NCI-H146 treated with DMSO at 0.1 percent for 48 hours (cell line): ENCODE measurements at regions not wholly inside any gene's neighbourhood (a gene's known extent, or its start where the extent isn't known, plus 50 kb on each side); places are given as distances from the start of the nearest gene placed in this dataset.

Source experiments
- DNase-seq: peaks from one replicate; lab custom pipeline; 2025; ENCODE audit not compliant: unreplicated experiment; lab: John Stamatoyannopoulos, UW

DNA sequence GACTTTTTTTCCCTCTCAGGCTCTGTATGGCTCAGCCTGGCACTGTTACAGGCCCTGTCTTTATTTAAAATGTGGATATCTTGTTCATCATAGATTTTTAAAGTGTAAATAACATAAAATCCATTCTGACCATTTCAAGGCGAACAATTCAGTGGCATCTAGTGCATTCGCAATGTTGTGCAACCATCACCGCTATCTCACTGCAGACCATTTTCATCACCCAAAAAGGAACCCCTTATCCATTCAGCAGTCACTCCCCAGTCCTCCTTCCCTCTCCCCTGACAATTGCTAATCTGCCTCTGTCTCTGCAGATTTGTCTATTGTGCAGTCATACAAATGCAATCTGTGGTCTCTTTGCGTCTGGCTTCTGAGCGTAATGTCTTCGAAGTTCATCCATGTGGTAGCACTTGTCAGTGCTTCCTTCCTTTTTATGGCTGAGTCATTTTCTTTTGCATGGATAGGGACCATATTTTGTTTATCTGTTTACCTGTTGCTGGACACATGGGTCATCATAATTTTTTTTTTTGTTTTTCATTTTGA is 148.8 kb upstream of the LHX5 start:
- DNase-seq, result no peak

DNA sequence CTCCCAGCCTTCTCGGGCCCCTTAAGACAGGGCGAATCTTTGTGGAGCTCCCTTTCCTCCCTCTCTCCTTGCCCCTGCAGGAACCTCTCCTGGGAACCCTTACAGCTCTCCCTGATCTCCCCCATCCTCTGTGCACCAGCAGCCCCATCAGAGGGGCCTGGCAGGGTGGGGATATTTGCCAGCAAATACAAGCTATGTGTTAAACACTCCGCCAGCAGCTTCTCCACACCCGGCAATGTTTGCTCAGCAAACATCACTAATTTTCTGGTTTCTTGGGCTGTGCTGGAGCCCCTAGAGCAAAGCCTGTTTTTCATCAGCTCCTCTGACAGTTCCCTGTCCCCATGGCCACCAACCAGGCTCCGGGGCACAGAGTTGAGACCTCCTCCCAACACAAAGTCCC is 147.5 kb upstream of the LHX5 start:
- DNase-seq, result no peak

DNA sequence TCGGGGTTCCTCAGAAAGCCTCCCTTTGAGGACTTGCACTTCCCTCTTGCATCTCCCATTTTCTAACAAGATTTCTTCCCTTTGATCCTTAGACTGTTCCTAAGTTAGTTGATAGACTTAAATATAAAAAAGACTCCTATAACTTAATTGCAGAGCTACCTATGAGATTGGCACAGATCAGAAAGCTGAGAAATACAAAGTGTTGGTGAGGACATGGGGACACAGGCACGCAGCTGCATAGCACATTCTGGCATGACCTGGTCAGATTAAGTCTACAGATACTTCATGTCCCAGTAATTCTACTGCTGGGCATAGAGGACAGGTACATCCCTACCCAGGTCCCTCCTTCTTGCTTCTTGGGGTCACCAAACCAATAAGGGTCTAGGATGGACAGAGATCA is 141.7 kb upstream of the LHX5 start:
- DNase-seq, result no peak

DNA sequence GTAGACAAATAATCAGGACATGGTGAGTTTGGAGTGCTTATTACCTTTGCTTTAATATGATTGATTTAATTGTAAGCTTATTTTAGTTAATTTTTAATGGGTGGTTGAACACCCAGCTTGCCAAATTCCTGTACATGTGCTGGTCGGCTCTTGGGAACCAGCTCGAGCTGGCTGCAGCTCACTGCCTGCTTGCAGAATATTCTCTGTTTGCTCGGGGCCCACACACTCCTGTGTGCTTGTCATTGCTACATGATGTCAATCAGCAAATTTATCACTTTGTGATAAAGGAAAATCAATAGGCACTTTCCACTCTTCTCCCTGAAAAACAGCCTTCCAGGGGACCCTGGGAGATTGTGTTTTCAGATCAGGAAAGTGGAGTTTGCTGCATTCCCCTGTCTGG is 141.1 kb upstream of the LHX5 start:
- no peak for DNase-seq

DNA sequence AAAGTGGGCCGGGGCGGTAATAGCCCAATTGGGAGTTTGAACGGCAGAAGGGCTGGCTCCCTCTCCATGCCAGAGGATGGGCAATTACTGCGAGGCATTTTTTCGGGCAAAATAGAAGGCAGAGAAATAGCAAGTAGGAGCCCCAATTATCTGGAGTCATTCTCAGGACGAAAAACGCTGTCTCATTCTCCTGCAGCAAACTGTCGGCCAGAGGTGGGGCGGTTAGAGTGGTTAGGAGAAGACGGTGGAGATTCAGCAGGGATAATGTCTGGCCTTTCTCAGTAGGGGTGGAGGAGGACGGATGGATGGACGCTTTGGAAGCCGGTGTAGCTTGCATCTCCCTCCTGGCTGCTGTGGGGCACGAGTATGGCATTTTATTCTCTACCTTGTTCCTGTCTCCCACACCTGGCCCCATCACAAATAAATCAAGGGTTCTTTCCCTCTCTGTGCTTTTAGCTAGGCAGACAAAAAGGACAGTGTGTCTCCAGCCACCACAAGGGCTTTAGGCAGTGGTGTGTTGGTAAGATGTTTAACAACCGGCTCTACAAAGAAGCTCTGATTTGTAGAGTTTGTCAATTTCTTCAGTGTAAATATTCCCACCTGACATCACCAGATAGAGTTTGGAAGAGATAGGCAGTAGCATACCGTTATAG is 140.5 kb upstream of the LHX5 start:
- DNase-seq, result no peak

DNA sequence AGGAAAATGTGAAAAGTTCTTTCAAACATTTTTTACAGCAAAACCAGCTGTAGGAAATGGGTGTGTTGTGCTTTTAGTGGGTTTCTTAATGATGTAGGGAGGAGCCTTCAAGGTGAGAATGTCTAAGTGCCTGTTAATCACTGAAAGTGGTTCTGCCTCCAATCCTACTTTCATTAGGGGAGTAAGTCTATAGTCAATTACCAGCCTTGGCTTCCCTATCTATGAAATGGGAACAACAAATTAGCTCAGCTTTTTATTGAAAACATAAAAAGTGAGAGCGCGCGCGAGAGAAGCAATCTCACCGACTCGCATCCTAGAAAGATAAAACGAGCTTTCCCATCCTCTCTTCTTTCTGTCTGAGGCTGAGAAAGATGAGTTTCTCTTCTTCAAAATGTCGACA is 140.0 kb upstream of the LHX5 start:
- DNase-seq, result no peak

DNA sequence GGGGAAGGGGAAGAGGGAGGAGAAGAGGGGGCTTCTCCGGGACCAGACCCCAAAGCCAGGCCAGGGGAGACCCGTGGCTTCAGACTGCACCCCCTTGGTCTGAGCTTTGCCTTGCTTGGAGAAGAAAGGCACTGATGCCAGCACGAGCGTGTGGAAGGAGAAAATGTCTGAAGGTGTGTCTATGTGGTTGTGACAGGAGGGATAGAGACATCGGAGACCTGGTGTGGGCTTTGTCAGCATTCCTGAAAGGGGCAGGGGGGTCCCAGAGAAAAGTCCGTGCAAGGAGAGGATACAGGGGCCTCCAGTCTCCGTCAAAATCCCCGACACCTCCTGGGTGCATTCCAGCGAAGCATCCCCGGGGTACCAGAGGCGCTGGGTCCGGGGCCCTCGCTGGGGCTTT is 139.0 kb upstream of the LHX5 start:
- DNase-seq, result no peak

DNA sequence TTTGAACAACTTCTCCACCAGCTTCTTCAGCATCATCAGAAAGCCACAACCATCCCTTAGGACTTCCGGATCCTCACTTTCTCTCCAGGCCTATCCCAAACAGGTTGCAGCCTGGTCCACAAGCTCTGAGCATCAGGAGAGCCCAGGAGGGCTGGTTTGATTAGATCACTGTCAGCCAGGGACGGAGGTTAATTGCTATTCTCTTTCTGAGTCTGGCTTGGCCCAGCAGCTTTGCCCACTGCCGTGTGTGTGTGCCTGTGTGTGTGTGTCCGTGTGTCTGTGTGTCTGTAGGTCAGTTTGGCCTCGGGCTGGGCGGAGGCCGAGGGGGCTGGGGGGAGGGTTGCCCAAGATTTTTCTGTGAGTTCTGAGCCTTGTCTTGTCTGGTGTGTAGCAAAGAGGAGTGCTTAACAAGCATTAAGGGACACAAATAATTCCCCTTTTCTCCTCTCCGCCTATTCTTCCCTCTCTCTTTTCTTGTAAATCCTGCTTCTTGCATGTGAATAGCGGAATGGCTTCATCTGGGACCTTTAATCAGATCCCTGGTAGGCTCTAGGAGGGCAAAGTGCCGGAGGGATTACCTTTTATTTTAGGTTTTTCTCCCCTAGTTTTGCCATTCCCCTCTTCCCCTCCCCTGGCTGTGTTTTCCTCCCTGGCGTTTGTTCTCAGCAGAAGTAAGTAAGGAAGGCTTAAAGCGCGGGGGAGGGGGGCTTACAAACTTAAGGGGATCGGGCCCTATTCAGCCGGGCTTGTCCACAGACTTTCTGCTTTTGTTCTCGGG is 138.2 kb upstream of the LHX5 start:
- DNase-seq, result no peak

DNA sequence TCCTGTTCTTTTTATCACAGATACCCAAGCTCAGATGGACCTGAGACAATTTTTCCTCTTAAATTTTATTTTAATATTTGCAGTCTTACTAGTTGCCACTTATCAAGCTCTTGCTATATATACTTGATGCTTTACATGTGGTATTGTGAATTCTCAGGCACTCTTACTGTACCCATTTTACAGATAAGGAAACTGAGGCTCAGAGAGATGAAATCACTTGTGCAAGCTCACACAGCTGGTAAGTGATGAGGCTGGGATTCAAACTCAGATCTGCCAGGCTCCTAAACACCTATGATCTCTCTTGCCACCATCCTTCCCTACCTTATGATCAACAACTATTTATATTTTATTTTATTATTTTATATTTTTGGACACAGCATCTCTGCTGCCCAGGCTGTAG is 133.0 kb upstream of the LHX5 start:
- no peak for DNase-seq

DNA sequence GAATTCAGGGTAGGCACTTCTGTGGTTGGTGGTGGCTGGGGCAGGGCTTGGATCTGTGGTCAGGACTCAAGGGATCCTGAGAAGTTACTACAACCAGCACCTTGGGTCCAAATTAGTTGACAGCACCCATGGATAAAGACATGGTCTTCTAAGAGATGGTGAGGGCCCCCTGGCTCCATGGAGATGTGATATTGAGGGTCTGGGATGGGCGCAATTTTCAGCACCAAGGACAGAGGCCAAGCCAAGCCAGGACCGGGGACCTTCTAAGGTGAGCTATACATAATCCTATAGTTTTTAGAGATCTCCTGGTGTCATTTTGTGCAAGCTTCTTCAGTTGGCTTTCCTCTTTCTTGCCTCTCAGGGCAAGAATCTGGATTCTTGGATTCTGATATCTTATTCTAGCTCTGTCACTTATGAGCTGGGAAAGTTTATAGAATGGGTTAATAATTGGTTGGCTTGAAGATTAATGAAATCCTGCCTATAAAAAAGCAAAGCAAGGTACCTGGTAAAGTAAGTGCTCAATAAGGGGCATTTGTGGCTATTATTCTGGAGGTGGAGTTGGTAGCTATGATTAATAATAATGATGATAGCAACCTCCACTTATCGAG is 130.1 kb upstream of the LHX5 start:
- DNase-seq, result no peak

DNA sequence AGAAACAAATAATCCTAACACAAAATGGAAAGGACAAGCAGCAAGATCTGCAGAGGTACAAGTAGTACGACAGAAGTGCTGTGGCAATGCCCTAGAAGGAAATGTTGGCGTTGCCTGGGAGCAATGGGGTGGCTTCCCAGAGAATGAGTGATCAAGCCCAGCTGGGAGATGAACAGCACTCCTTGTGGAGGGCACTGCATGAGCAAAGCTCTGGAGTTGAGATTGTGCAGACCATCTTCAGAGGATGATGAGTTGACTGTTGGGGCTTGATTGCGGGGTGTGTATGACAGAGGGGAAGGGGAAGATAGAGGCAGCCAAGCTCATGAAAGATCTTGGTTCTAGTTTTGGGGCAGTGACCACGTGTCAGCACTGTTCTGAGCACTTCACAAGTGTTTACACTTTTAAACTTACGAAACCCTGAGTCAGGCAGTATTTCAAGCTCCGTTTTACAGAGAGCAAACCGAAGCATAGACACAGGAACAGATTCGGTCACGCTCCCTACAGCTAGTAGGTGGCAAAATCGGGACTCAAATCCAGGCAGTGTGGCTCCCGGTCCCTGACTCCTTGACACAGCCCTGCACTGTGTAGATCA is 127.2 kb upstream of the LHX5 start:
- no peak for DNase-seq

DNA sequence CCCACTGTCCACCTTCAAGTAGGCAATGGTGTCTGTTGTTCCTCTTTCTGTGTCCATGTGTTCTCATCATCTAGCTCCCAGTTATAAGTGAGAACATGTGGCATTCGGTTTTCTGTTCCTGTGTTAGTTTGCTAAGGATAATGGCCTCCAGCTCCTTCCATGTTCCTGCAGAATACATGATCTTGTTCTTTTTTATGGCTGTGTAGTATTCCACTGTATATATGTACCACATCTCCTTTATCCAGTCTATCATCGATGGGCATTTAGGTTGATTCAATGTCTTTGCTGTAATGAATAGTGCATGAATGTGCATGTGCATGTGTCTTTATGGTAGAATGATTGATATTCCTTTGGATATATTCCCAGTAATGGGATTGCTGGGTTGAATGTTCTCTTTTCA is 123.3 kb upstream of the LHX5 start:
- DNase-seq, result no peak

DNA sequence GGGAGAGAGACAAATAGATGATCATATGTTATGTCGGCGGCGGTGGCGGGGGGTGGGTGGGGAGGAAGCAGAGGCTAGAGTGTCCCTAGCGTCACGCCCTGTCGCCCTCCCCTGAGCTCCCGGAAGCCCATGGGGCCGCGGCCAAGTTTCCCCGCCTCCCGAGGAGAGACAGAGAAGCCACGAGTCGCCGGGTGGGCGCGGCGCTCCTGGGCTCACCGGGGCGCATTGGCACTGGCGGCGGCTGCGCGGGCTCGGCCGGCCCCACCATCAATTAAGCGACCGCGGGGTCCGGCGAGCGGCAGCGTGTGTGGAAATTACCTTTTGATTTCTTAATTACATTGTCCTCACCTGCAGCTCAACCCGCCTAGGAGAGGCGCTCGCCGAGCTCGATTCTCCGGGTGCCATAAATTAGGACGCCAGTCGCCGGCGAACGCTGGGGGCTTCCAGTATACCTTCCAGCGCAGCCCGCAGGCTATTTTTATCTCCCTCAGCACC is 119.9 kb upstream of the LHX5 start:
- DNase-seq, result peak; percentile 21

DNA sequence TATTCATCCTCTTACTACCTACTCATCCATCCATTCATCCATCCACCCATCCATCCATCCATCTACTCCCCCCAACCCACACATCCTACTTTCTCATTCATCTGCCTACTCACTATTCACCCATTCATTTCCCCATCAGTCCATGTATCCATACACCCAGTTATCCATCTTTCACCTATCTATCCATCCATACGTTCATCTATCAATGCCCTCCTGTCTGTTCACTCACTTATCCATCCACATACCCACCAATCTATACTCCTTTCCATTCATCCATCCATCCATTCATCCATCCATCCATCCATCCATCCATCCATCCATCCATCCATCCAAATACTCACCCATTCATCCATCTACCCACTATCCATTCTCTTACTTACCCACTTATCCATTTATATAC is 117.8 kb upstream of the LHX5 start:
- no peak for DNase-seq

DNA sequence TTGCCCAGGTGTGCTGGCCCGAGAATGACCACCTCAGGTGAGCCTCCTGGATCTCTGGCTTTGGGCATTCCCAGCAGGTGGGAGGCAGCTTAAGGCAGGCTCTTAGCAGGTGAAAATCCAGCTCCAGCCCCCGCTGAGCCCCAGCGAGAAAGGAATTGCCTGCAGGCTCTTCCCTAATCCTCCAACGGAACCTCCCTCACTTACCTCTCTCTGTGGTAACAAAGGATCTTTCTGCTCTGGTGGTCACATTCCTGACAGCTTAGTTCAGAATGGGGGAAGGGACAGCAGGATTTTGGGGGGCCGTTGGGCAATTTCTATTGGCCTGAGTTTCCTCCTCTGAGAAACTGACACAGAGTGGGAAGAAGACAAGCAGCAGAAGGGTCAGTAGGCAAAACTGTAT is 116.0 kb upstream of the LHX5 start:
- no peak for DNase-seq

DNA sequence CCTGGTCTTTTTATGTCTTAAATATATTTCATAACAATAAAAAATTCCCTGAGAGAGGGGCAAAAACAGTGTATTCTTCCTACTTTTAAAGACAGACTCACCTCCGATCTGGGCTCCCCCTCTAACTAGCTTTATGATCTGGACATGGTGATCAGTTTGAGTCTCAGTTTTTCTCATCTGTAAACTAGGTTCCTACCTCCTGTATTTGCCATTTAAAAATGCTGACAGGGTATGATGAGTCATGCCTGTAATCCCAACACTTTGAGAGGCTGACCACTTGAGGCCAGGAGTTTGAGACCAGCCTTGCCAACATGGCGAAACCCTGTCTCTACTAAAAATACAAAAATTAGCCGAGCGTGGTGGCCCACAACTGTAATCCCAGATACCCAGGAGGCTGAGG is 114.8 kb upstream of the LHX5 start:
- no peak for DNase-seq

DNA sequence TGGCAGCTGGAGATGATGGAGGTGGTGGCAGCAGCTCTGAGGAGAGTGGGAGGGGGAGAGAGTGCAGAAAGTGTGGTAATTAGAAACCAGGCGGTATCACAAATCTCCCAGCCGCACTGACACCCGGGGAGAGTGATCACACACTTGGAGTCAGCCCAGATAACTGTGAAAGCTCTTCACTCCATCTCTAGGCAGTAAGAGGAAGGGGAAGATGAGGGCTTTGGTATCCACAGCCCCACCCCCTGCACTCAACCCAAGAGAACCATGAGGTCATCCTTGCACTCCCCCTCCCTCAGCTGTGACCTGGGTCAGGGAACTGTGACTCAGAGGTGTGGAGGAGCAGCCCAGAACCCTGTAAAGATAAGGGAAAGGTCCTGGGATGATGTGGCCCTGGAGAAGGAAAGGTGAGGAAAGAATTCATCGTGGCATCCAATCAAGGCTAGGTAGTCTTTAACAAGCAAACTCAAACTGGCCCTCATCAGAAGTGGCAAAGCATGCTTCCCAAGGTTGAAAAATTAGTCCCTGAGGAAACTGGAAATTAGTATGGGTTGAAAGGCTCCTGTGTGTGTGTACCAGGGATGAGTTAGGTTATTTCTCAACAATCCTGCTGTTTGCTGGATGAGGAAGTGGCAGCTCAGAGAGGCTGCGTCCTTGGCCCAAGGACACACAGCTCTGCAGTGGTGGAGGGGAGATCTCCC is 111.0 kb upstream of the LHX5 start:
- no peak for DNase-seq

DNA sequence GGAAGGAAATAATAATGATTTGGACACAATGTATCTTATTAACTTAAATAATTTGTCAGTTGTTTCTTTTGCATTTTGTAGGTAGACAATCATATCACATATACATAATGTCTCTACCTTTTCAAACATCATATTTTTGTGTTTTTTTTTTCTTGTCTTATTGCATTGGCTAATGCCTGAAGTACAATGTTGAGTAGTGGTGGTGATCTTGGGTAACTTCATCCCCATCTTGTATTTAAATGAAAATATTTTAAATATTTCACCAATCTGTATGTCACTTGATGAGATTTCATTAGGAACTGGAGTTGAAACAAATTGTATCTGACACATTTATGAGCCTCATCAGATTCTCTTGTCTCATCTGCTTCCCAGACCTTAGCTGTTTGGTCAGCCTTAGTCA is 109.7 kb upstream of the LHX5 start:
- DNase-seq, result no peak

DNA sequence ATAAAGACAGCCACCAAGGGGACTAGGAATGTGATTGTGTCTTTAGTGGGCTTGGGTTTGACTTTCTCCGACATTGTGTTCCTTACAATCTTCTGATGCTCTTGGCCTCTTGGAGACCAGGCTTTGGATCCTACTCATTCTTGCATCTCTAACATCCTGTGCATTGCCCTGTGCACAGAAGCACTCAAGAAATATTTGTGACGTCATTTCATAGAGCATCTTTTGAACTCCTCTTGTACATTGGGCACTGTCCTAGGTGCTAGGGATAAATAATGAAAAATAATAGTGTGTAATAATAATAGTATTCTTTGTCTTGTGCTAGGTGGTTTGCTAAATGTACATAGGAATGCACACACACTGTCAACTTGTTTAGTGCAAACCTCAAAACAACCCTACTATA is 108.8 kb upstream of the LHX5 start:
- DNase-seq, result no peak

DNA sequence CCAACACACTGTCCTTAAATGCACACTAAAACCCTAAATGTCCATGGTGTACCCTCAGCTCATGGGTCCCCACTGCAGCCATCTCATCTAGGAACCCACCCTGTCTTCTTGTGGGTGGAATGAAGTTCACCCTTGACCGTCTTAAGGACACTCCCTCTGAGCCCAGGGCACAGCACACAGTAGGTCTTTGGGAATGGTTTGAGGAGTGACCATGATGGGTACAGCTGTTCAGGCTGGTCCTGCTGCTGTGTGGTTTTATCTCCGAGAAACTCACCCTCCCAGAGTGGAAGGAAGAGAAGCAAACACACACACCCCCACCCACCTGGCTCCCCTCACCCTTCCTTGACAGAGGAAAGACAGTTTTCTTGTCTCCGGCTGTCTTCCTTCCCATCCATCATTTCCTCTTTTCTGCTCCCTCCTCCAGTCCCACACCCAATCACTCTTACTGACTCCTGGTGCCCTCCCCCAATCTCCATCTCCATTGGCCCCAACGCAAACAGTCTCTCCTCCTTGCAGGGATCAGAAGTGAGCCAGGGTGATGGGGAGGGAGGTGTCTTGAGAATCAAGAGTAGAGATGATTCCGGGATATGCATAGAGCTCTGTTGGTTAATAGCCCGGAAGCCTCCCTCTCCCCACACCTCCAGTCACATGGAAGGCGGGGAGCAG is 105.9 kb upstream of the LHX5 start:
- DNase-seq, result no peak

DNA sequence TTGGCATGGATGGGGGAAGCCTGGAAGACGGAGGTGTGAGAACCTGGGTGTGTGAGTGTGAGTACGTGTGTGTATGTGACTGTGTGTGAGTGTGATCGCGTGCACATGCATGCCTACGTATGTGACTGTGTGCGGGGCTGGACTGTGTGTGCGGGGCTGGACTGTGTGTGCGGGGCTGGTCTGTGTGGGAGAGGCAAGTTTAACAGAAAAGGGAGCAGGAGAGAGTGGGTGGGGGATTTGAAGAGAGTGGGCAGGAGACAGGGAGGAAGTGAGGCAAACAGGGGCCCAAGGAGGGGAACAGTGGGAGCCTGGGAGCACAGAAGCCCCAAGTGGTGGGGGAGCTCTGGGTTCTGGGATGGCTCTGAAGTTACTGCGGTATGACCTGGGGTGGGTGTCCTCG is 103.7 kb upstream of the LHX5 start:
- DNase-seq, result no peak
